H1 (cell line): ENCODE measurements at regions not wholly inside any gene's neighbourhood (a gene's known extent, or its start where the extent isn't known, plus 50 kb on each side); places are given as distances from the start of the nearest gene placed in this dataset.

Experiments
- CHD7 ChIP-seq: fragments of 300-600 bp; sonication (generic); IDR thresholded peaks from 2 replicates; pipeline ENCODE4 v1.7.1; 2012; ENCODE audit warnings: low read length, moderate library complexity, mild to moderate bottlenecking, inconsistent platforms; ENCODE audit not compliant: insufficient replicate concordance

GRCh38 chr6:139657119-139657518 lies 282.7 kb upstream of the CITED2 start (continued):
- no peak for TF ChIP-seq CHD7
